HepG2 (cell line): ENCODE measurements at regions not wholly inside any gene's neighbourhood (a gene's known extent, or its start where the extent isn't known, plus 50 kb on each side); places are given as distances from the start of the nearest gene placed in this dataset.

Source experiments
- ARNT2 ChIP-seq: sonication (generic); formaldehyde crosslinking; IDR thresholded peaks from 2 replicates; pipeline ENCODE4 v1.8.0; 2022; ENCODE audit warnings: mild to moderate bottlenecking, low read depth, missing genetic modification reagents, moderate library complexity
- IRX3 ChIP-seq: sonication (generic); formaldehyde crosslinking; IDR thresholded peaks from 2 replicates; pipeline ENCODE4 v1.8.1; 2023; ENCODE audit warnings: mild to moderate bottlenecking, low read depth, missing genetic modification reagents, borderline replicate concordance
- YY1 ChIP-seq: IDR thresholded peaks from 2 replicates; pipeline ENCODE4 v1.6.1; 2011; ENCODE audit warnings: low read length, low read depth, moderate library complexity, mild to moderate bottlenecking; ENCODE audit not compliant: insufficient read depth, insufficient replicate concordance
- TF ChIP-seq, protein P1 (sequence below): sonication (generic); formaldehyde crosslinking; IDR thresholded peaks from 2 replicates; pipeline ENCODE4 v1.5.0; 2020; ENCODE audit warnings: mild to moderate bottlenecking, missing genetic modification reagents, borderline replicate concordance
- TF ChIP-seq, protein P2 (sequence below): sonication (generic); formaldehyde crosslinking; IDR thresholded peaks from 2 replicates; pipeline ENCODE4 v1.5.0; 2020; ENCODE audit warnings: missing genetic modification reagents
- TF ChIP-seq, protein P3 (sequence below): sonication (generic); formaldehyde crosslinking; IDR thresholded peaks from 2 replicates; pipeline ENCODE4 v1.4.0; 2020; ENCODE audit warnings: mild to moderate bottlenecking, missing genetic modification reagents

DNA sequence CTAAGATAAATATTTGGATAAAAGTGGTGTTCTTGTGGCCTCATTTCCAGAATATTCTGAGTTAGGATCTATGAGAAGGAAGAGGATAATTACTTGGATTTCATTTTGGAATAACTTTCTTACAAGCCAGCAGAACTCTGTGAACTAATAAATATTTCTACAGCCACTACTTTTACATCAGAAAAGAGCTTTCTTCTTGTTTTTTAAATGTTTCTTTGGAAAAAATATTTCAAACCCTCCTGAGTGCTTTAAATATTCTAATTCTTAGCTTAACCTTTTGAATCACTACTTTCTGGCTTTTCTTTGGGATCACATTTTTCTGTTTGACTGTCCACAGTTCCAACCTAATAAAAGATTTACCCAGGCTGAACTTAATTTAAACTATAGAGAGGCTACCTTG, 279.2 kb upstream of the PHYHIPL start (continued):
- TF ChIP-seq, protein P1, sequence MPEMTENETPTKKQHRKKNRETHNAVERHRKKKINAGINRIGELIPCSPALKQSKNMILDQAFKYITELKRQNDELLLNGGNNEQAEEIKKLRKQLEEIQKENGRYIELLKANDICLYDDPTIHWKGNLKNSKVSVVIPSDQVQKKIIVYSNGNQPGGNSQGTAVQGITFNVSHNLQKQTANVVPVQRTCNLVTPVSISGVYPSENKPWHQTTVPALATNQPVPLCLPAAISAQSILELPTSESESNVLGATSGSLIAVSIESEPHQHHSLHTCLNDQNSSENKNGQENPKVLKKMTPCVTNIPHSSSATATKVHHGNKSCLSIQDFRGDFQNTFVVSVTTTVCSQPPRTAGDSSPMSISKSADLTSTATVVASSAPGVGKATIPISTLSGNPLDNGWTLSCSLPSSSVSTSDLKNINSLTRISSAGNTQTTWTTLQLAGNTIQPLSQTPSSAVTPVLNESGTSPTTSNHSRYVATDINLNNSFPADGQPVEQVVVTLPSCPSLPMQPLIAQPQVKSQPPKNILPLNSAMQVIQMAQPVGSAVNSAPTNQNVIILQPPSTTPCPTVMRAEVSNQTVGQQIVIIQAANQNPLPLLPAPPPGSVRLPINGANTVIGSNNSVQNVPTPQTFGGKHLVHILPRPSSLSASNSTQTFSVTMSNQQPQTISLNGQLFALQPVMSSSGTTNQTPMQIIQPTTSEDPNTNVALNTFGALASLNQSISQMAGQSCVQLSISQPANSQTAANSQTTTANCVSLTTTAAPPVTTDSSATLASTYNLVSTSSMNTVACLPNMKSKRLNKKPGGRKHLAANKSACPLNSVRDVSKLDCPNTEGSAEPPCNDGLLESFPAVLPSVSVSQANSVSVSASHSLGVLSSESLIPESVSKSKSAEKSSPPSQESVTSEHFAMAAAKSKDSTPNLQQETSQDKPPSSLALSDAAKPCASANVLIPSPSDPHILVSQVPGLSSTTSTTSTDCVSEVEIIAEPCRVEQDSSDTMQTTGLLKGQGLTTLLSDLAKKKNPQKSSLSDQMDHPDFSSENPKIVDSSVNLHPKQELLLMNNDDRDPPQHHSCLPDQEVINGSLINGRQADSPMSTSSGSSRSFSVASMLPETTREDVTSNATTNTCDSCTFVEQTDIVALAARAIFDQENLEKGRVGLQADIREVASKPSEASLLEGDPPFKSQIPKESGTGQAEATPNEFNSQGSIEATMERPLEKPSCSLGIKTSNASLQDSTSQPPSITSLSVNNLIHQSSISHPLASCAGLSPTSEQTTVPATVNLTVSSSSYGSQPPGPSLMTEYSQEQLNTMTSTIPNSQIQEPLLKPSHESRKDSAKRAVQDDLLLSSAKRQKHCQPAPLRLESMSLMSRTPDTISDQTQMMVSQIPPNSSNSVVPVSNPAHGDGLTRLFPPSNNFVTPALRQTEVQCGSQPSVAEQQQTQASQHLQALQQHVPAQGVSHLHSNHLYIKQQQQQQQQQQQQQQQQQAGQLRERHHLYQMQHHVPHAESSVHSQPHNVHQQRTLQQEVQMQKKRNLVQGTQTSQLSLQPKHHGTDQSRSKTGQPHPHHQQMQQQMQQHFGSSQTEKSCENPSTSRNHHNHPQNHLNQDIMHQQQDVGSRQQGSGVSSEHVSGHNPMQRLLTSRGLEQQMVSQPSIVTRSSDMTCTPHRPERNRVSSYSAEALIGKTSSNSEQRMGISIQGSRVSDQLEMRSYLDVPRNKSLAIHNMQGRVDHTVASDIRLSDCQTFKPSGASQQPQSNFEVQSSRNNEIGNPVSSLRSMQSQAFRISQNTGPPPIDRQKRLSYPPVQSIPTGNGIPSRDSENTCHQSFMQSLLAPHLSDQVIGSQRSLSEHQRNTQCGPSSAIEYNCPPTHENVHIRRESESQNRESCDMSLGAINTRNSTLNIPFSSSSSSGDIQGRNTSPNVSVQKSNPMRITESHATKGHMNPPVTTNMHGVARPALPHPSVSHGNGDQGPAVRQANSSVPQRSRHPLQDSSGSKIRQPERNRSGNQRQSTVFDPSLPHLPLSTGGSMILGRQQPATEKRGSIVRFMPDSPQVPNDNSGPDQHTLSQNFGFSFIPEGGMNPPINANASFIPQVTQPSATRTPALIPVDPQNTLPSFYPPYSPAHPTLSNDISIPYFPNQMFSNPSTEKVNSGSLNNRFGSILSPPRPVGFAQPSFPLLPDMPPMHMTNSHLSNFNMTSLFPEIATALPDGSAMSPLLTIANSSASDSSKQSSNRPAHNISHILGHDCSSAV: no peak
- no peak for TF ChIP-seq IRX3 (CRISPR knock-in tag)
- no peak for TF ChIP-seq ARNT2
- TF ChIP-seq YY1: no peak
- TF ChIP-seq, protein P2, sequence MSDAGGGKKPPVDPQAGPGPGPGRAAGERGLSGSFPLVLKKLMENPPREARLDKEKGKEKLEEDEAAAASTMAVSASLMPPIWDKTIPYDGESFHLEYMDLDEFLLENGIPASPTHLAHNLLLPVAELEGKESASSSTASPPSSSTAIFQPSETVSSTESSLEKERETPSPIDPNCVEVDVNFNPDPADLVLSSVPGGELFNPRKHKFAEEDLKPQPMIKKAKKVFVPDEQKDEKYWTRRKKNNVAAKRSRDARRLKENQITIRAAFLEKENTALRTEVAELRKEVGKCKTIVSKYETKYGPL: no peak
- TF ChIP-seq, protein P3, sequence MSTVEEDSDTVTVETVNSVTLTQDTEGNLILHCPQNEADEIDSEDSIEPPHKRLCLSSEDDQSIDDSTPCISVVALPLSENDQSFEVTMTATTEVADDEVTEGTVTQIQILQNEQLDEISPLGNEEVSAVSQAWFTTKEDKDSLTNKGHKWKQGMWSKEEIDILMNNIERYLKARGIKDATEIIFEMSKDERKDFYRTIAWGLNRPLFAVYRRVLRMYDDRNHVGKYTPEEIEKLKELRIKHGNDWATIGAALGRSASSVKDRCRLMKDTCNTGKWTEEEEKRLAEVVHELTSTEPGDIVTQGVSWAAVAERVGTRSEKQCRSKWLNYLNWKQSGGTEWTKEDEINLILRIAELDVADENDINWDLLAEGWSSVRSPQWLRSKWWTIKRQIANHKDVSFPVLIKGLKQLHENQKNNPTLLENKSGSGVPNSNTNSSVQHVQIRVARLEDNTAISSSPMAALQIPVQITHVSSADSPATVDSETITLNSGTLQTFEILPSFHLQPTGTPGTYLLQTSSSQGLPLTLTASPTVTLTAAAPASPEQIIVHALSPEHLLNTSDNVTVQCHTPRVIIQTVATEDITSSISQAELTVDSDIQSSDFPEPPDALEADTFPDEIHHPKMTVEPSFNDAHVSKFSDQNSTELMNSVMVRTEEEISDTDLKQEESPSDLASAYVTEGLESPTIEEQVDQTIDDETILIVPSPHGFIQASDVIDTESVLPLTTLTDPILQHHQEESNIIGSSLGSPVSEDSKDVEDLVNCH (CRISPR knock-in tag): no peak
